T-helper 2 cell treated with Interferon-gamma antibody and Interleukin-4, amounts not matched to agents 5 μg/mL and 100 μg/mL, for 36 hours (primary cell): ENCODE measurements at regions not wholly inside any gene's neighbourhood (a gene's known extent, or its start where the extent isn't known, plus 50 kb on each side); places are given as distances from the start of the nearest gene placed in this dataset.

Experiments used
- DNase-seq: peaks from one replicate; pipeline ENCODE4 v3.0.0; 2021; ENCODE audit warnings: low spot score
- H3K27ac Mint-ChIP-seq: one replicate; pipeline ENCODE4 v1.8.0; 2021; ENCODE audit warnings: mild to moderate bottlenecking, mixed read lengths
- H3K27me3 Mint-ChIP-seq: one replicate; pipeline ENCODE4 v1.8.0; 2021; ENCODE audit warnings: low read depth, mixed read lengths
- H3K36me3 Mint-ChIP-seq: one replicate; pipeline ENCODE4 v1.8.0; 2021; ENCODE audit warnings: low read depth, mixed read lengths
- H3K4me1 Mint-ChIP-seq: one replicate; pipeline ENCODE4 v1.8.0; 2021; ENCODE audit warnings: low read depth, mixed read lengths
- H3K4me3 Mint-ChIP-seq: one replicate; pipeline ENCODE4 v1.8.0; 2022; ENCODE audit warnings: mild to moderate bottlenecking, moderate library complexity, mixed read lengths
- H3K9me3 Mint-ChIP-seq: one replicate; pipeline ENCODE4 v1.8.0; 2021; ENCODE audit warnings: mixed read lengths

GRCh38 chr7:46678421-46678820 is 757.3 kb upstream of the IGFBP3 start:
- H3K4me3 Mint-ChIP-seq: no peak overlapping the region
- H3K4me1 Mint-ChIP-seq: no peaks in the 10 kb centered on the region
- DNase-seq: no peak
- no peaks in the 10 kb centered on the region for H3K36me3 Mint-ChIP-seq
- no peak overlapping the region for H3K27ac Mint-ChIP-seq
- peaks cover 11% of the 10 kb centered on the region for H3K9me3 Mint-ChIP-seq
- no peaks in the 10 kb centered on the region for H3K27me3 Mint-ChIP-seq

GRCh38 chr7:46675456-46675855 is 754.4 kb upstream of the IGFBP3 start:
- DNase-seq: no peak
- H3K4me1 Mint-ChIP-seq: no peaks in the 10 kb centered on the region
- peaks cover 5% of the 10 kb centered on the region for H3K9me3 Mint-ChIP-seq
- H3K27ac Mint-ChIP-seq: no peak overlapping the region
- H3K27me3 Mint-ChIP-seq: no peaks in the 10 kb centered on the region
- H3K4me3 Mint-ChIP-seq: no peak overlapping the region
- H3K36me3 Mint-ChIP-seq: no peaks in the 10 kb centered on the region

- Mint-ChIP-seq H3K36me3 (no peaks in the 10 kb centered on the region), H3K27ac (no peak overlapping the region), H3K9me3 (peaks cover 5% of the 10 kb centered on the region), H3K4me3 (no peak overlapping the region), H3K4me1 (no peaks in the 10 kb centered on the region), H3K27me3 (no peaks in the 10 kb centered on the region)
- DNase-seq: no peak
Observed at GRCh38 chr7:46672861-46673260, 751.8 kb upstream of the IGFBP3 start.

- no peak for DNase-seq
- H3K9me3 Mint-ChIP-seq: peaks cover 4% of the 10 kb centered on the region
- H3K27ac Mint-ChIP-seq: no peak overlapping the region
- H3K4me3 Mint-ChIP-seq: no peak overlapping the region
- H3K36me3 Mint-ChIP-seq: no peaks in the 10 kb centered on the region
- no peaks in the 10 kb centered on the region for H3K4me1 Mint-ChIP-seq
- no peaks in the 10 kb centered on the region for H3K27me3 Mint-ChIP-seq
Observed at GRCh38 chr7:46671108-46671769, 750.2 kb upstream of the IGFBP3 start.

GRCh38 chr7:46669028-46669427 is 748.0 kb upstream of the IGFBP3 start:
- no peak overlapping the region for H3K27ac Mint-ChIP-seq
- H3K4me1 Mint-ChIP-seq: no peaks in the 10 kb centered on the region
- no peaks in the 10 kb centered on the region for H3K27me3 Mint-ChIP-seq
- no peaks in the 10 kb centered on the region for H3K36me3 Mint-ChIP-seq
- H3K9me3 Mint-ChIP-seq: peaks cover 11% of the 10 kb centered on the region
- H3K4me3 Mint-ChIP-seq: no peak overlapping the region
- no peak for DNase-seq

- Mint-ChIP-seq H3K4me1 (no peaks in the 10 kb centered on the region), H3K27me3 (no peaks in the 10 kb centered on the region), H3K27ac (no peak overlapping the region), H3K4me3 (no peak overlapping the region), H3K36me3 (no peaks in the 10 kb centered on the region), H3K9me3 (peaks cover 11% of the 10 kb centered on the region)
- no peak for DNase-seq
Observed at GRCh38 chr7:46664453-46664852, 743.4 kb upstream of the IGFBP3 start.

GRCh38 chr7:46663025-46663424 is 742.0 kb upstream of the IGFBP3 start:
- Mint-ChIP-seq H3K27ac (no peak overlapping the region), H3K36me3 (no peaks in the 10 kb centered on the region), H3K4me3 (no peak overlapping the region), H3K27me3 (no peaks in the 10 kb centered on the region), H3K4me1 (no peaks in the 10 kb centered on the region), H3K9me3 (peaks cover 11% of the 10 kb centered on the region)
- DNase-seq: no peak

GRCh38 chr7:46661431-46661830 is 740.4 kb upstream of the IGFBP3 start:
- Mint-ChIP-seq H3K36me3 (no peaks in the 10 kb centered on the region), H3K27ac (no peak overlapping the region), H3K4me3 (no peak overlapping the region), H3K4me1 (no peaks in the 10 kb centered on the region), H3K27me3 (no peaks in the 10 kb centered on the region), H3K9me3 (peaks cover 8% of the 10 kb centered on the region)
- DNase-seq: no peak

- Mint-ChIP-seq H3K9me3 (peaks cover 7% of the 10 kb centered on the region), H3K27me3 (no peaks in the 10 kb centered on the region), H3K4me3 (no peak overlapping the region), H3K36me3 (no peaks in the 10 kb centered on the region), H3K4me1 (no peaks in the 10 kb centered on the region), H3K27ac (no peak overlapping the region)
- DNase-seq: no peak
Observed at GRCh38 chr7:46660402-46660980, 739.4 kb upstream of the IGFBP3 start.

- H3K27me3 Mint-ChIP-seq: no peaks in the 10 kb centered on the region
- H3K4me1 Mint-ChIP-seq: no peaks in the 10 kb centered on the region
- H3K9me3 Mint-ChIP-seq: peaks cover 3% of the 10 kb centered on the region
- H3K4me3 Mint-ChIP-seq: no peak overlapping the region
- H3K36me3 Mint-ChIP-seq: no peaks in the 10 kb centered on the region
- H3K27ac Mint-ChIP-seq: no peak overlapping the region
- no peak for DNase-seq
Observed at GRCh38 chr7:46658281-46658680, 737.2 kb upstream of the IGFBP3 start.

- Mint-ChIP-seq H3K4me1 (no peaks in the 10 kb centered on the region), H3K27me3 (no peaks in the 10 kb centered on the region), H3K4me3 (no peak overlapping the region), H3K9me3 (peaks cover 20% of the 10 kb centered on the region), H3K27ac (no peak overlapping the region), H3K36me3 (no peaks in the 10 kb centered on the region)
- DNase-seq: no peak
Observed at GRCh38 chr7:46654546-46655443, 733.7 kb upstream of the IGFBP3 start.

GRCh38 chr7:46653848-46654247 is 732.8 kb upstream of the IGFBP3 start:
- Mint-ChIP-seq H3K4me3 (no peak overlapping the region), H3K27ac (no peak overlapping the region), H3K4me1 (no peaks in the 10 kb centered on the region), H3K9me3 (peaks cover 21% of the 10 kb centered on the region), H3K27me3 (no peaks in the 10 kb centered on the region), H3K36me3 (no peaks in the 10 kb centered on the region)
- DNase-seq: no peak

GRCh38 chr7:46652317-46652716 is 731.2 kb upstream of the IGFBP3 start:
- Mint-ChIP-seq H3K4me3 (no peak overlapping the region), H3K4me1 (no peaks in the 10 kb centered on the region), H3K27me3 (no peaks in the 10 kb centered on the region), H3K27ac (no peak overlapping the region), H3K9me3 (peaks cover 29% of the 10 kb centered on the region), H3K36me3 (no peaks in the 10 kb centered on the region)
- DNase-seq: no peak

GRCh38 chr7:46651561-46652088 is 730.6 kb upstream of the IGFBP3 start:
- Mint-ChIP-seq H3K4me1 (no peaks in the 10 kb centered on the region), H3K27me3 (no peaks in the 10 kb centered on the region), H3K9me3 (peaks cover 32% of the 10 kb centered on the region), H3K4me3 (no peak overlapping the region), H3K36me3 (no peaks in the 10 kb centered on the region), H3K27ac (no peak overlapping the region)
- DNase-seq: no peak
